HG03565 (cell line): ENCODE measurements at regions not wholly inside any gene's neighbourhood (a gene's known extent, or its start where the extent isn't known, plus 50 kb on each side); places are given as distances from the start of the nearest gene placed in this dataset.
"Not testable (repeated sequence)": the region's sequence is repeated elsewhere in the genome, so short reads cannot be mapped to it uniquely, and the experiment has no call there.

ENCODE experiments used
- ATAC-seq: cut with Tn5 transposase; IDR thresholded peaks from one replicate; pipeline ENCODE4 v1.9.1; 2021; ENCODE audit warnings: mild to moderate bottlenecking, moderate library complexity; ENCODE audit not compliant: unreplicated experiment

DNA sequence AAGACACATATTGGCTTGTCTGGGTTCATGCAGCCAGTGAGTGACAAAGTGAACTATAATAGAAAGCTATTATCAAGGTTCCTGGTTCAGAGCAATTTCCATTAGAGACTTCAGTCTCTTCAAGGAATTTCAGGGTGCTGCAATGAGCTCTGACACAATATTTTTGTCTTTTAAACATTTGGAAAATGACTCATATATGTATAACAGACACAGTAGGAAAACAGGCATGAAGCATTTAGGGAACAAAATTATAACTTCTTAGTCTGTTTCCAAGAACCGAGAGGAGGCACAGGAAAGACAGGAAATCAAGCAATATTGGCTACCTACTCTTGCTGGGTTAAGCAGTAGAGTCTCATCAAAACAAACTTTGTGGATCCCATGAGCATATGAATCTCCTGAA is 170.4 kb downstream of the PTPRC start:
- no peak for ATAC-seq

DNA sequence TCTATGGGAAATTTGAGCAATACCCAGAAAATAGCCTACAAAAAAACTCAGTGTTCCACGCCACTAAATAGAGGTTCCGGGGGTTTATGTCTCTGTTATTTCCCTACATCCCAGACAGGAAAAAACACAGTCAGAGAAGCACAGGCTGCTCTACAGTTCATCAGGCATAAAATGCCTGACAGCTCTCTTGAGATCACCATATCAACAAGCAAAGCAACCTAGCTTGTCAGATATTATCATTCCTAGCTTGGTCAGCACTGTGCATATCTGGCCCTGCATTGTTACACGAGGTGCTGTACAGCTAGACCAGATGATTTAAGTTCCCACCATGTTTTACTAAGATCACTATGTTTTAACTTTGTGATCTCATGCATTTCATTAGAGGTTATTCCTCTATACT is 172.6 kb downstream of the PTPRC start:
- ATAC-seq: no peak

DNA sequence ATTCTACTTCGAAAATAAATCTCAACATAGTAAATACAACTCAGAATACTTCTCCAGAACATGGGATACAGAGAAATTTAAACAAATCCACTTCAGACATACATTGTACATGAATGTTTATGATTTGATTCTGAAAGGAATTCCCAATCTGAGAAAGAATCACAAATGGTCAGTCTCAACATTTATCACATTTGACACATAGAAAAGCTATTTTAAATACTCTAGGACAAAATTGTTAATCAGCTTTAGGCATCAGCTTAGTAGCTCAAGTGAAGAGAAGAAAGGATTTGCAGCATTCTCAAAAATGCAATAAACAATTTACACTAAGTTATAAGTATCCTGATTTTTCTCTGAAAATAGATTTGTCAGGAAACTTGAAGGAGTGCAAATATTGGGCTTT is 184.8 kb downstream of the PTPRC start:
- no peak for ATAC-seq

DNA sequence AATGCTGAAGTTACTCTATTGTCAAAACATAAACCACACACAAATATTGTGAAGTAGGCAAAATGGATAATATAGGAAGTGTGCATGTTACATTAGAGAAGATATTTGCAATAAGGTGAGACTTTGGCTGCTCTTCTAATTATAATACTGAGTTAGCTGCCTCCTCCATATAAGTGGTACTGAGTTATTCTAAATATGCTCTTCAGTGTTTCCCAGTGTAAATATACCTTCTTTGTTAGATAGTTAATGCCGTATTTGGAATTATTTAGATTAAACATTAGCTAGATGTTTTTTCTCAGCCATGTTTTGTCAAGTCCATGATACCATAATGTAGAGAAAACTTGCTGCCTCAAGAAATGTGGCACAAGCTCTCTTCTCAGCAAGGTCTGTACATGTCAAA is 186.4 kb downstream of the PTPRC start:
- ATAC-seq: no peak

DNA sequence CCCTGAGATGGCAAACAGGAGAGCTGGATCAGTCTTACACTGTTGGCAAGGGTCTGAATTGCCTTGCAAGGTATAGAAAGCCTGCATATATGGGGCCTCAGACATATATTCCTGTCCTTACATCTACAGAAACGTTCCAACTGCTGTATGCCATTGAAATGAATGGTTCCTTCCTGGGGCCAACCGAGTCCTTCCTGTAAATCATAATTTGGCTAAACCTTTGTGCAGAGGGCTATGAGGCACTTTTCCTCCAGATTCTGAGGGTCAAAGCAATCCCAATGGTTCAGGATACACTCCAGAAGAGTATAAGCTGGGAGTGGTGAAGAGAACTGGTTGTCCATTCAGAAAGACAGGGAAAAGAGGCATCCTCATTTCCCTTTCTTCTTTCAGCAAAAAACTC is 190.5 kb downstream of the PTPRC start:
- ATAC-seq: no peak

DNA sequence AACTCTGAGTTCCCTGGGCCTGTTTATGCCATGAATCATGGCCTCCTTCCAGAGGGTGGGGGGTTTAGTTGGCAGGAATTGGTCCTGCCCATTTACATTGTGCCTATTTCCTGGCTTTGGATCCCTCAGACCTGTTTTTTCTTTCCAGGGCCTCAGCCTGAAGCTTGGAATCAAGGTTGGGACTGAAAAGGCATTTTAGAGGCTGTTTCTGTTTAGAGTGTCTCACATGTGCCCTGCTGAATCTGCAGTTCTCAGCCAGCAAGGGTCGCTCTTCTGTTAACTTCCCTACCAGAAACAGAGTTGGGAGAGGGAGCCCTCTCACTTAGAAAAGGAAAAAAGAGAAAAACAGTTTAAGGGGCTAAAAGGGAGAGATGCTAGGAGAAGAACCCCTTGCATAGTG is 191.1 kb downstream of the PTPRC start:
- ATAC-seq: no peak

DNA sequence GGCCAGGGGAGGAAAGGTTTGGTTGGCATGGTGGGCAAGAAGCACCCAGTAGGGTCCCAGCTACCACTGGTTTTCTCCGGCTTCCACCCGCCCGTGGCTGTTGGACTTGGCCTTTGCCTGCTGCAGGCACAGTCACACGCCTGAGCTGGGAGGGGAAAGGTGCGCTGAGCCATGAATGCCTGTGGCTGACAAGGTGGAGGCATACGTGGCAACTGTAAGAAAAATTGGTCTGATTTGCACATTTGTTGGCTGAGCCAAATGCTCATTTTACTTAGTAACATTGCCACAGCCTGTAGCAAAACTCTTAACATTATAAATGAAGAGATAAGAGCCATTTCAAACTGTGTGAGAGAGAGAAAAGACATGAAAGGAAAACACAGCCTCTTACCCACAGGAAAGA is 191.6 kb downstream of the PTPRC start:
- ATAC-seq: no peak

DNA sequence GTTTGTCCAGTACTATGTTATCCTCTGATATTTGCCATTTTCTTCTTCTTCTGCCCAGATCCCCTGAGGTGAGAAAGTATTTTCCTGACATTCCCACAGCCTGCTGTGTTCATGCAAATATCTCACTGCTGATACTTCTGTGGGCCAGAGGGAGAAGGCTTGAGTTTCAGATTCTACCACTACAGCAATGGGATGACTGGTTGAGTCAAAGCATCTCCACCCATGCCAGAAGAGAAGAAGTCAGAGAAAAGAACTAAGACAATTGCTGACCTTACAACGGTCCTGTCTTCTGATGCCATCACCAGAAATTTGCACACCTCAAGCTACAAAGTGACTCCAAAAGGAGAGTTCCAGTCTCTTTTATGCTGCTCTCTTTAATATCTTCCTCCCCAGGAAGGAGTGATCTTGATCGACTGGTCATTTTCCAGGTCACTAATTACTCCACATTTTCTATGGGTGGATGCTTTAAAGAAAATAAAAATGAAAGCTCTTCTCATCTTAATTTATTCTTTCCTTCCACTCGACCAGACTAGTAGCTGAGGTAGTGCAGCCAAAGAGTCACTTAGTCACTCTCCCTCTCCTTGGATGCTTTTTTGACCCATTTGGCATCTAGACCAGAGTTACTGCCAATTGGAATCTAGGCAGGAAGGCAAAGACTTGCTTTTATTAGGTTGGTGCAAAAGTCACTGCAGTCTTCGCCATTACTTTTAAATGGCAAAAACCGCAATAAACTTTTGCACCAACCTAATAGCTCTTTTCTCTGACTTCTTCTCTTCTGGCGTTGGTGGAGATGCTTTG is 195.1 kb downstream of the PTPRC start:
- ATAC-seq: no peak

DNA sequence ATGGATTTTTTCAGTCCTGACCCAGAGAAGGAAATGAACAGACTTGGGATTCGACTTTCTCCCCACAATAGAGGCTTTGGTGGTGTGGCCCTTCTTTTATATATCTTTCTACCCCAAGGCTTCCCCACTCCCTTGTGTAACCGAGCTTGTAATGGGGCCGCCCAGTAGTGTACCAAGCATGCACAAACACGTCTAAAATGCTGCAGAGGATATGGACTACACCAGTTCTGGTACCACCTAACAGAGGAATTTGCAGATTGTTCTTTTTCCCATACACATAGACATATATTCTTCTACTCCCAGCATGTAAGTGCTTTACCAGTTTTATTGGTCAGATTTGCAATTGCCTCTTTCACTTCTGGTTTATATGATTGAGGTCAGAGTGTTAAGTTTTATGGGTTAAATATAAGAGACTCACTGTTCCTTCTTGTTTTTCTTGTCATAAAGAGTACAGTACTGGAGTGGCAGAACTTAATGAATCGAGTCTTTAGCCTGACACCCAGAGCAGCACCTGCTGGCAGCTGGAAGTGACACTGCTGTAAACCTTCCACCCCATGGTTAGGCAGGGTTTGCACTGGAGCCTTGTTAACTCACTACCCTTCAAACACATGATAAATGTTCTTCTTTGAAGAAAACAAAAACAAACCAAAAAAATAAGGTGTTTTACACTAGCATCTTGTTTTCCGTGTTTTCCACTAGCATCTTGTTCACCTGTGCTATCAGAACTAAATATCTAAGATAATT is 198.6 kb downstream of the PTPRC start:
- no peak for ATAC-seq

DNA sequence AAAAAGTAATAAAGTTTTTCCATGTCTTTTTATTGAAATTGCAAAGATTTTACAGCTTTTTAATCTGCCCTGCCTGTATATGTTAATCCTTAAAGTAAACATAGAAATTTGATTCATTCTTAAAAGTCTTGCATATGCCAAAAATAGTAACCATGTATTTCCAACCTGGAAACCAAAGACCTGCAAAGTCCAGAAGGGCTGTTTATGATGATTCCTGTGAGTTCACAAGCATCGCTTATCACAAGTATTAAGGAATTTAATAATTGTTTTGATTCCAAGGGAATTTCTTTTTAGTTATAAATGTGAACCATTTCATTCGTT is 199.1 kb downstream of the PTPRC start:
- ATAC-seq: no peak

DNA sequence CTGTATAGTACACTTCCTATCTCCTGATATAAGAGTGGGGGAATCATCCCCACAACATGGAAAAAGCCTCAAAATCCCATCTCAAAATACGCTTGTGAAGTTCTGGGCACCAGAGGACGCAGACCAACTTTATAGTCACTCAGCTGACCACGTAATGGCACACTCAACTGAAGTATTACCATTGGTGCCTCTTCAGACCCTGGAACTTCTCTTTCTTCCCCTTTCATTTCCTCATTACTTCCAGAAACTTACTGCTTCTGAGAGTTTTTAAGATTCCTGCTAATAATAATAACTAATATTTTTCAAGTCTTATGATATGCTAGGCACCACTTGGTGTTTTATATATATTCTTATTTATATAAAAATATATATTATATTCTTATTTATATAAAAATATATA is 202.6 kb downstream of the PTPRC start:
- ATAC-seq: no peak

DNA sequence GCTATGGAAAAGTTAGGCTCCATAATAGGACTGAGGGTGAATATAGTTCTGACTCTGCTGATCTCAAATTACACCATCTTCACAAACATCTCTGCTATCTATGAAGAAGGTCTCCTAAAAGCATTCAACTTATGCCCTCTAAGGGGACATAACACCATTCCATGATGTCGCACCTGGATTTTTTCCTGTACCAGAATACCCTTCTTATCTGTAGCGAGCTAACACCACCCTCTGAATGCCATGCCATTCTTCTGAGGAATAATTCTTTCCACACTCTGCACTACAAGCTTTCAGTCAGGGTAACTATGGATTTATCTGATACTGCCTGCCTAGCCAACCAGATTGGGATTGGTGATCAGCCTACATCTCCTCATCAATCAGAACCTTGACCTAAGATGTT is 203.8 kb downstream of the PTPRC start:
- no peak for ATAC-seq

DNA sequence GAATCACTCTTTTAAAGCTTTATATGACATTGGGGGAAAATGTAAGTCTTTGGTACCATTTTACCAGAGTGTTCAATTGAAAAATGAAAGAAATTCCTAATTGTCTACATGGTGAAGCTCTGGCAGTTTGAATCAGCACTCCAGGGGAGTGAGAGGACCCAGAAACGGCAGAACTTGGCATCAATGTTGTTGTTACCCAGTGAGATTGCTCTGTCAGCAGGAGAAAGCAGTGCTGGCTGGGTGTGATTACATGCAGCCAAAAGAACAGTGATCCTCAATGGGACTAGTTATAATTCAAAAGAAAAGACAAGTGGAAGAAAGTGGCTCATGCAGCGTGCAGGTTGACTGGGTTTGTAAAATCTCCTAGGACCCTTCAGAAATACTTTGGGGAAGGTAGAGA is 206.4 kb downstream of the PTPRC start:
- ATAC-seq: no peak

DNA sequence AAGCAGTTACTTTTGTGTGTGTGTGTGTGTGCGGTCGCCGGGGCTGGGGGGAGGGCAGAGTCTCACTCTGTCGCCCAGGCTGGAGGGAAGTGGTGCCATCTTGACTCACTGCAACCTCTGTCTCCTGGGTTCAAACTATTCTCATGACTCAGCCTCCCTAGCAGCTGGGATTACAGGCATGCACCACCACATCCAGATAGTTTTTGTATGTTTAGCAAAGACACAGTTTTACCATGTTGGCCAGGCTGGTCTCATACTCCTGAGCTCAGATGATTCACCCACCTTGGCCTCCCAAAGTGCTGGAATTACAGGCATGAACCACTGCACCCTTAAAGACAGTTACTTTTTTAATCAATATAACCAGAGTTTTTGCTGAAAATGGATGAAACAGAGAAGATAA is 207.0 kb downstream of the PTPRC start:
- no peak for ATAC-seq

DNA sequence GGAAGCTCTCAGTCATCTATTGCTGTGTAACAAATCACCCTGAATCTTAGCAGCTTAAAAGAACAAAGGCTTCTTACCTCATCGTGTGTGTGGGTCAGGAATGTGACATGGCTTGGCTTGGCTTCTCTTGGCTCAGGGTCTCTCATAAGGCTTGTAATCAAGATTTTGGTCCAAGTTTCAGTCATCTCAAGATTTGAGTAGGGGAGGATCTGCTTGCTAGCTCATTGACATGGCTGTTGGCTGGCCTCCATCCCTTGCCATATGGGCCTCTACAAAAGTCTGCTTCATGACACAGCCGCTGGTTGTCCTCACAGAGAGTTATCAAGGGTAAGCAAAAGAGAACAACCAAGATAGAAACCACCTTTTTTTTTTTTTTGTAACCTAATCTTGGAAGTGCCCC is 207.7 kb downstream of the PTPRC start:
- no peak for ATAC-seq

DNA sequence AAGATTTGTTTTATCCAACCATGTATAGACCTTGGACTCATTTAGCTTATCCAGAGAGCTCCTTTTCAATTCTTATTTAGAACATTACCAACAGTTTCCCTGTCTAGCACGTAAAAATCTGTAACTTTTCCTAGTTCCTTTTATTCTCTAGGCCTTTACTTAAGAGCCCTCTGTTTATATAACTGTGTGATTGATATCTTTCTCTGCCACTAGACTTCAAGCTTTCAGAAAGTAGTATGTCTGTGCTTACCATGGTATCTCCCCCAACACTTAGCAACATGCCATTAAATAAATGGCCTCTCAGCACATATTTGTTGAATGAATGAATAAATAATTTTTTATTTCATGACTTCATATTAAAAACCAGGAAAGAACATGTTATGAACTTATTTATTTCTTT is 209.4 kb downstream of the PTPRC start:
- no peak for ATAC-seq

DNA sequence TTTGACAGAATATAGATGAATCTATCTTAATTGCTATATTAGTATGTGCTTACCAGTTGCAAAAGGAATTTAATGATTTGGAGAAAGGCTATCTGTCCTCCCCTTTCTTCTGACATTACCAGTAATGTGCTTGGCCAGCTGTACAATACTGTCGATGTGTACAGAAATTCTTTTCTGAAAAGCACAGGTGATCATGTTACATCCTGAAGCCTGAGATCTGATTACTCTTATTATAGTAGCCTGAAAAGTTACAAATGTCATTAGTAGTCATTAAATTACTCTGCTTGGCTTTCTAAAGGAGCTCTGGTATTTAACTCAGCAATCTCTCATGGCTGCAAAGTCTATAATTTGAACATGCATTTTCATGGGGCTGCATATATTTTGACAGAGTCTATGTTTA is 209.8 kb downstream of the PTPRC start:
- no peak for ATAC-seq

DNA sequence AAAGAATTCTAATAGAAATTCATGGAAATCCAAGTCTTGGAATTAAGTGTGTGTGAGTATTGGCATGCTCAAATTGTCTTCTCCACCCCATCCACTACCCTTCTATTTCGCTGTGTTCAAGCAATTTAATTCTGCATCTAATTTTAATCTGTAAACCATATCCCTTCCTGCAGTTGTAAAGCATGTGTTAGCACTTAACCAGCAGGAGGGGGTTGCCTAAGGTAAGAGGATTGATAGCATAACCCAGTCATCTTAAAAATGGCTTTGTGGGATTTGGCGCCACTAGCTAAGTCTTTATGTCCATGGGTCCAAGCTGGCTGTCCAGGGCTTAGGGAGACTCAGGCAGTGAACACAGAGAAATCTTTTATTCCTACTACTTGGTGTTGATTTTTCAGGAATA is 210.3 kb downstream of the PTPRC start:
- no peak for ATAC-seq

DNA sequence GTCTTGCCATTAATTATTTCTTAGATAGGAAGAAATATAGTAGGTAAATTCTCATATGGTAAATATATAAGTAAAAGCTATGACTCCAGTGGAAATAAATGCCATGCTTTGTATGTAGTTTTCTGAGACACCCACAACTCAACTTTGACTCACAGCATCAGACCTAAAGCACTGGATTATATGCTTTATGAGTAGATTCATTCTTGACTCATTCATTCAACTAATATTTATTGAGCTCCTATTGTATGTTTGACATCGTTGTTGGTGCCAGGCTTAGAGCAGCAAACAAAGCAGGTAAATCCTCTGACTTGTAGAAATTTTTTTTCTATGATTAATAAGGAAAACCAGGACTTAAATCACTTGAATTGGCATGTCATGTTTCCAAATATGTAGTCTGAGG is 211.4 kb downstream of the PTPRC start:
- ATAC-seq: no peak

DNA sequence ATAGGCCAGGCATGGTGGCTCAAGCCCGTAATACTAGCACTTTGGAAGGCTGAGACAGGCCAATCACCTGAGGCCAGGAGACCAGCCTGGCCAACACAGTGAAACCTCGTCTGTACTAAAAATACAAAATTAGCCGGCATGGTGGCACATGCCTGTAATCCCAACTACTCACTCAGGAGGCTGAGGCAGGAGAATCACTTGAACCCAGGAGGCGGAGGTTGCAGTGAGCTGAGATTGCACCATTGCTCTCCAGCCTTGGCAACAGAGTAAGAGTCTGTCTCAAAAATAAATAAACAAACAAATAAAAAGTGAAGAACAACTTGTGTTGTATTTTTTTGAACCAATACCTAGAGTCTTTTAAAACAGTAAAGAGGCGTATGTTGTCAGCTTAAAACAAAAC is 212.1 kb downstream of the PTPRC start:
- ATAC-seq: not testable (repeated sequence)

DNA sequence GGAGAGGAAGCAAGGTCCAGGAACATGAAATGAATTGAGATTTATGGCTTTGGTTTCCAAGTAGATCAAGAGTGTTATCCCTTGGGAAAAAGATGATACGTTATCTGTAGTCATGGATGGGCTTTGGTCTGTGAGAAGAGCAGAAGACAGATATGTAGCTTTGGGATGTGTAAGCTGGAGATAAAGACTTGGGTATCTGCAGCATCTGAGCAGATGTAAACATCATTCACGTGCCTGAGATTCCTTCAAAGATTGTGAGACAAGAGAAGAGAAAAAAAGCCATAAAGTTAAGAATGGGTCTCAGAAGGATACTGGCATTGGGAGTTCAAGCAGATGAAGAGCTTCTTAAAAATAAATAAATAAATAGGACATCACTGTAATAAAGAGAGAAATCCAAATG is 217.8 kb downstream of the PTPRC start:
- no peak for ATAC-seq

DNA sequence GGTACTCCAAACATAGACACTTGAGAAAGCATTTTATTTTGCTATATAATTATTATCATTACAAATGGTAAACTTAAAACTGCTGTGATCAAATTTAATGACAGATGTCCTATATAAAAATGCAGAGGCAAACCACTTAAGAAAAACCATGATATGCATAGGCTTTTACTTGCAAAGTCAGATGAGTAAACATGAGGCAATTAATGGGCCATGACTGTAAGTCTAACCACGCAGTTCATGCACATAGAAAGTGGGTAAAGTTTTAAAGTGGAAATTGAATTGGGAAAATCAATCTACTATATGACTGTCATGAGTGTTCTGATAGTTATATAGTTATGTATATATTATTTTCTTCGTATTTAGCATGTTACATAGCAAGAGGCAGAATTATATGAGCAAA is 219.2 kb downstream of the PTPRC start:
- no peak for ATAC-seq

DNA sequence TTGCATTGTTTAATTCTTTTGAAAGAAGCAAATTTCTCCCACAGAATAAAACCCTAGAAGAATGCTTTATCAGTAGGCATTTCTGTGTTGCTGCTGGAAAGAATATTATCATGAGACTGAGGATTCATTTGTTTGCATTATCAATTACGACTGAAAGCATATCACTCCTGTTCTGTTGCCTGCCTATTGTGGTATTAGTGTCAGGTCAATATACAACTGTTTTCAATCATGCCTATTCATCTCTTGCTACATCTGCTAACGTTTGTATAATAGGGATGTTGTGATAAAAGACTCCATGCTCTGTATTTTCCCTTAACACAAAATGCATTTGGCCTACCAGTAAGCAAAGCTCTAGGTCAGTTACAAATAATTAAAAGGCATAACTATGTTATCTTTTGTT is 221.5 kb downstream of the PTPRC start:
- ATAC-seq: no peak
